GM18519 (cell line): ENCODE measurements at regions not wholly inside any gene's neighbourhood (a gene's known extent, or its start where the extent isn't known, plus 50 kb on each side); places are given as distances from the start of the nearest gene placed in this dataset.

Experiments
- ATAC-seq: cut with Tn5 transposase; IDR thresholded peaks from one replicate; pipeline ENCODE4 v1.9.1; 2021; ENCODE audit warnings: mild to moderate bottlenecking, moderate library complexity; ENCODE audit not compliant: unreplicated experiment, low FRiP score

GRCh38 chr17:15048933-15049794, 216.0 kb downstream of the PMP22 start:
- ATAC-seq = no peak

GRCh38 chr17:15048381-15048780, 216.7 kb downstream of the PMP22 start:
- ATAC-seq = no peak

- ATAC-seq = no peak
These were observed 222.8 kb downstream of the PMP22 start for GRCh38 chr17:15042311-15042710.

- ATAC-seq = no peak
These were observed 225.8 kb downstream of the PMP22 start for GRCh38 chr17:15039366-15039765.

- ATAC-seq = no peak
These were observed 226.5 kb downstream of the PMP22 start for GRCh38 chr17:15038656-15039055.

GRCh38 chr17:15036238-15036637, 228.9 kb downstream of the PMP22 start:
- no peak for ATAC-seq

- no peak for ATAC-seq
These were observed 233.2 kb downstream of the PMP22 start for GRCh38 chr17:15031975-15032374.

- ATAC-seq = no peak
These were observed 235.7 kb downstream of the PMP22 start for GRCh38 chr17:15029469-15029868.

- no peak for ATAC-seq
These were observed 237.3 kb downstream of the PMP22 start for GRCh38 chr17:15027853-15028252.

GRCh38 chr17:15026088-15026487, 239.0 kb downstream of the PMP22 start:
- no peak for ATAC-seq

- no peak for ATAC-seq
These were observed 241.4 kb downstream of the PMP22 start for GRCh38 chr17:15023589-15024336.

GRCh38 chr17:15019158-15019557, 246.0 kb downstream of the PMP22 start:
- ATAC-seq = no peak

- no peak for ATAC-seq
These were observed 252.7 kb downstream of the PMP22 start for GRCh38 chr17:15012351-15012980.

- ATAC-seq = no peak
These were observed 256.0 kb downstream of the PMP22 start for GRCh38 chr17:15009087-15009486.

GRCh38 chr17:15007147-15007553, 258.0 kb downstream of the PMP22 start:
- no peak for ATAC-seq

GRCh38 chr17:15006421-15007128, 258.6 kb downstream of the PMP22 start:
- ATAC-seq = no peak

GRCh38 chr17:15000661-15001060, 264.5 kb downstream of the PMP22 start:
- no peak for ATAC-seq

- no peak for ATAC-seq
These were observed 267.8 kb downstream of the PMP22 start for GRCh38 chr17:14997290-14997689.

GRCh38 chr17:14986127-14986526, 279.0 kb downstream of the PMP22 start:
- ATAC-seq = no peak

- ATAC-seq = no peak
These were observed 292.3 kb downstream of the PMP22 start for GRCh38 chr17:14972844-14973243.

GRCh38 chr17:14971054-14971453, 294.1 kb downstream of the PMP22 start:
- ATAC-seq = no peak
